B cell (primary cell): ENCODE measurements at regions not wholly inside any gene's neighbourhood (a gene's known extent, or its start where the extent isn't known, plus 50 kb on each side); places are given as distances from the start of the nearest gene placed in this dataset.

ENCODE experiments used
- ATAC-seq: fragments of 200-7000 bp; cut with Tn5 transposase; one replicate; pipeline ENCODE4 v1.10.0; 2021; ENCODE audit warnings: low read depth, mild to moderate bottlenecking, moderate number of reproducible peaks, moderate library complexity
- CTCF ChIA-PET: fragments of 350-600 bp; sonication (Branson Sonifier 250); formaldehyde crosslinking; loops from one replicate; lab custom pipeline; 2021; ENCODE audit warnings: antibody characterized with exemption, inconsistent platforms; lab: Charles Lee
- POLR2A ChIA-PET: fragments of 350-600 bp; sonication (Branson Sonifier 250); formaldehyde crosslinking; loops from one replicate; lab custom pipeline; 2021; ENCODE audit warnings: antibody characterized with exemption; lab: Charles Lee
- DNase-seq: peaks from one replicate; pipeline ENCODE4 v3.0.0; 2013
- H2AFZ ChIP-seq: 2 replicates; pipeline ENCODE4 v1.6.1; 2012; ENCODE audit warnings: mild to moderate bottlenecking, low read depth, low read length; ENCODE audit not compliant: insufficient read depth, poor library complexity, severe bottlenecking
- H3K27ac ChIP-seq, 2 donors: 1 replicate in 1 of 2; 2 replicates in 1 of 2; pipeline ENCODE4 v1.5.1; 2012 to 2013; ENCODE audit warnings: low read length in 2 of 2, mild to moderate bottlenecking in 2 of 2, moderate library complexity in 1 of 2
- H3K27me3 ChIP-seq, 4 experiments: fragments of 200-600 bp in 1 of 4; sonication (generic) in 1 of 4; replicated peaks in 1 of 4; 1 replicate in 2 of 4; 2 replicates in 2 of 4; pipeline versions ENCODE4 v1.6.1 to v1.7.0; 2013 to 2016; ENCODE audit warnings: low read length in 3 of 4, mild to moderate bottlenecking in 2 of 4, mixed read lengths in 1 of 4, moderate library complexity in 1 of 4; ENCODE audit not compliant: insufficient read depth in 4 of 4, control insufficient read depth in 3 of 4; ENCODE audit errors: control extremely low read depth in 1 of 4
- H3K36me3 ChIP-seq, 2 experiments: replicated peaks in 1 of 2; 1 replicate in 1 of 2; 2 replicates in 1 of 2; pipeline versions ENCODE4 v1.6.1 to v1.7.1; 2013; ENCODE audit warnings: low read length in 1 of 2; ENCODE audit not compliant: insufficient read depth in 2 of 2, control insufficient read depth in 1 of 2; ENCODE audit errors: control extremely low read depth in 1 of 2, extremely low read depth in 1 of 2
- H3K4me1 ChIP-seq, 2 donors: fragments of 200-600 bp in 1 of 2; sonication (generic) in 1 of 2; 1 replicate in 1 of 2; 2 replicates in 1 of 2; pipeline versions ENCODE4 v1.5.1 to v1.6.1; 2013 to 2017; ENCODE audit warnings: low read length in 2 of 2; ENCODE audit not compliant: control insufficient read depth in 2 of 2, insufficient read depth in 2 of 2
- H3K4me2 ChIP-seq: replicated peaks from 2 replicates; pipeline ENCODE3; 2012; ENCODE audit warnings: mild to moderate bottlenecking, low read depth, low read length; ENCODE audit not compliant: poor library complexity, severe bottlenecking
- H3K4me3 ChIP-seq, 5 experiments: fragments of 200-600 bp in 1 of 5; sonication (generic) in 1 of 5; 1 replicate in 3 of 5; 2 replicates in 2 of 5; pipeline versions ENCODE4 v1.5.1 to v1.7.0; 2011 to 2016; ENCODE audit warnings: low read length in 4 of 5, mild to moderate bottlenecking in 4 of 5, low read depth in 2 of 5, control low read depth in 1 of 5, moderate library complexity in 1 of 5; ENCODE audit not compliant: insufficient read depth in 1 of 5; ENCODE audit errors: control extremely low read depth in 1 of 5, extremely low read depth in 1 of 5
- H3K79me2 ChIP-seq: fragments of 200-600 bp; sonication (generic); one replicate; pipeline ENCODE4 v1.6.0; 2016; ENCODE audit warnings: low read length; ENCODE audit not compliant: control insufficient read depth, insufficient read depth
- H3K9ac ChIP-seq: fragments of 200-600 bp; sonication (generic); 2 replicates; pipeline ENCODE4 v1.6.1; 2017; ENCODE audit warnings: mild to moderate bottlenecking, low read length, moderate library complexity
- H3K9me3 ChIP-seq, 3 donors: one replicate each; pipeline versions ENCODE4 v1.6.1 to v1.7.1; 2013; ENCODE audit warnings: low read length in 2 of 3; ENCODE audit not compliant: control insufficient read depth in 2 of 3, insufficient read depth in 1 of 3; ENCODE audit errors: control extremely low read depth in 1 of 3
- H4K20me1 ChIP-seq: 2 replicates; pipeline ENCODE4 v1.6.0; 2012; ENCODE audit warnings: mild to moderate bottlenecking, low read length; ENCODE audit not compliant: insufficient read depth, control insufficient read depth, poor library complexity, severe bottlenecking
- H3K27ac Mint-ChIP-seq: one replicate; pipeline ENCODE4 v1.8.0; 2021; ENCODE audit warnings: mixed read lengths
- H3K27me3 Mint-ChIP-seq: one replicate; pipeline ENCODE4 v1.8.0; 2021; ENCODE audit warnings: mixed read lengths
- H3K4me1 Mint-ChIP-seq: one replicate; pipeline ENCODE4 v1.8.0; 2021; ENCODE audit warnings: mixed read lengths
- H3K4me3 Mint-ChIP-seq: one replicate; pipeline ENCODE4 v1.8.0; 2021; ENCODE audit warnings: mixed read lengths
- H3K9me3 Mint-ChIP-seq: one replicate; pipeline ENCODE4 v1.8.0; 2022; ENCODE audit warnings: mixed read lengths; ENCODE audit not compliant: insufficient read depth
- EZH2 ChIP-seq: IDR thresholded peaks from 2 replicates; pipeline ENCODE4 v1.6.1; 2012; ENCODE audit warnings: borderline replicate concordance, low read depth, mild to moderate bottlenecking, moderate library complexity, low read length; ENCODE audit not compliant: insufficient read depth, poor library complexity, severe bottlenecking
- WGBS: methylation state at CpG from one replicate; pipeline ENCODE4 v1.1.5; 2013; ENCODE audit warnings: missing lambda C conversion rate; ENCODE audit not compliant: insufficient coverage; 5-methylcytosine and 5-hydroxymethylcytosine counted together
- intact Hi-C: fragments of 100-400 bp; cut with micrococcal nuclease; formaldehyde crosslinking; loops from one replicate; pipeline ENCODE4 v1.10.0; 2022
- TF ChIP-seq, protein P1 (sequence below): fragments of 200-600 bp; IDR thresholded peaks from one replicate; pipeline ENCODE4 v1.8.0; 2022; ENCODE audit warnings: antibody characterized with exemption, mild to moderate bottlenecking

DNA sequence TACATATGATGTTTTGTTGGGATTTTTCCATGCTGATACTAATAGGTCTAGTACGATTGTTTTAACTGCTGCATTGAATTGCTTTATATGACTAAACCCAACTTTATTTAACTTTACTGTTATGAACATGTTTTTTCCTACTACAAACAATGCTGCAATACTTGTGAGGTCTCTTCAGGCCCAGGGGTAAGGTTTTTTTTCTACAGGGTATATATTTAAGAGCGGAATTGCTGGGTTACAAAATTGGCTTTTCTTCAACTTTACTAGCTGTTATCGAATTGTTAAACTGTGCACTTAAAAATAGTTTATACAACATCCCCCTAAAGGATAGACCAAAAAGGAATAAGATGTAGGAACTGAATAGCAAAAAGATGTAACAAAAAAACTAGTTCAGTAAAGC lies 78.5 kb upstream of the TMEM178A start:
- Histone ChIP-seq H3K9me3 (peaks cover 0 to 4% (median 0%) of the 10 kb centered on the region in 3 donors), H3K36me3 (no peaks in the 10 kb centered on the region), H3K4me3 (no peak overlapping the region), H3K4me1 (no peaks in the 10 kb centered on the region), H3K79me2 (no peaks in the 10 kb centered on the region), H3K4me2 (no peak overlapping the region), H2AFZ (no peak overlapping the region), H3K9ac (no peak overlapping the region), H4K20me1 (no peaks in the 10 kb centered on the region), H3K27ac (no peak overlapping the region), H3K27me3 (no peaks in the 10 kb centered on the region)
- ChIA-PET POLR2A (no interaction called here), CTCF (interaction anchor here (0.7 to 1.3 kb wide), 2 partner anchors 143 to 262 kb away, joined by 3 to 6 read pairs; no protein-coding TSS in a partner anchor)
- WGBS: no CpG with 5 or more reads among the region's 3 CpGs
- Mint-ChIP-seq H3K27me3 (peaks cover 5% of the 10 kb centered on the region), H3K4me3 (no peak overlapping the region), H3K4me1 (no peaks in the 10 kb centered on the region), H3K27ac (no peak overlapping the region), H3K9me3 (peaks cover 5% of the 10 kb centered on the region)
- ATAC-seq (no peak), DNase-seq (no peak)
- no peak for TF ChIP-seq EZH2
- TF ChIP-seq, protein P1, sequence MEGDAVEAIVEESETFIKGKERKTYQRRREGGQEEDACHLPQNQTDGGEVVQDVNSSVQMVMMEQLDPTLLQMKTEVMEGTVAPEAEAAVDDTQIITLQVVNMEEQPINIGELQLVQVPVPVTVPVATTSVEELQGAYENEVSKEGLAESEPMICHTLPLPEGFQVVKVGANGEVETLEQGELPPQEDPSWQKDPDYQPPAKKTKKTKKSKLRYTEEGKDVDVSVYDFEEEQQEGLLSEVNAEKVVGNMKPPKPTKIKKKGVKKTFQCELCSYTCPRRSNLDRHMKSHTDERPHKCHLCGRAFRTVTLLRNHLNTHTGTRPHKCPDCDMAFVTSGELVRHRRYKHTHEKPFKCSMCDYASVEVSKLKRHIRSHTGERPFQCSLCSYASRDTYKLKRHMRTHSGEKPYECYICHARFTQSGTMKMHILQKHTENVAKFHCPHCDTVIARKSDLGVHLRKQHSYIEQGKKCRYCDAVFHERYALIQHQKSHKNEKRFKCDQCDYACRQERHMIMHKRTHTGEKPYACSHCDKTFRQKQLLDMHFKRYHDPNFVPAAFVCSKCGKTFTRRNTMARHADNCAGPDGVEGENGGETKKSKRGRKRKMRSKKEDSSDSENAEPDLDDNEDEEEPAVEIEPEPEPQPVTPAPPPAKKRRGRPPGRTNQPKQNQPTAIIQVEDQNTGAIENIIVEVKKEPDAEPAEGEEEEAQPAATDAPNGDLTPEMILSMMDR: no peak
- intact Hi-C loops: no loop called here

DNA sequence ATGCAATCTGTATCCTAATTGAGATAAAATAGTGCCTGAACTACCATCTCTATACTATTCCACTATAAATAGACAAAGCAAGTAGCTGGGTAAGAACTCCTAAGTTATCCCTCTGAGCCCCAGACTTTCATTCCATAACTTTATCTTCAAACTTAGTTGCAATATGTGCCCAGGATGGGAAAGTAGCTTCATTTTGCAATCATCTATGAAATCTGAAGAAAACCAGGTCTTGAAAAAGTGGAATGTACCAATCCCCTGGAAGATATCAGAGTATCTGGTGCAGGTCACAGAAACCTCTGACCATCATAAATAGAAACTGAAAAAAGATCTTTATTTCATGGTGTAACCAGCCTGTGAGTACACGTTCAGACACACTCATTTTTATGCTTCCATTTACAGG lies 78.1 kb upstream of the TMEM178A start:
- Histone ChIP-seq H4K20me1 (no peaks in the 10 kb centered on the region), H3K9me3 (peaks cover 0 to 4% (median 0%) of the 10 kb centered on the region in 3 donors), H3K27ac (no peak overlapping the region), H3K4me2 (no peak overlapping the region), H3K4me3 (no peak overlapping the region), H3K4me1 (no peaks in the 10 kb centered on the region), H3K9ac (no peak overlapping the region), H3K27me3 (no peaks in the 10 kb centered on the region), H3K36me3 (no peaks in the 10 kb centered on the region), H2AFZ (no peak overlapping the region), H3K79me2 (no peaks in the 10 kb centered on the region)
- Mint-ChIP-seq H3K9me3 (peaks cover 5% of the 10 kb centered on the region), H3K4me1 (no peaks in the 10 kb centered on the region), H3K27ac (no peak overlapping the region), H3K27me3 (peaks cover 6% of the 10 kb centered on the region), H3K4me3 (no peak overlapping the region)
- ATAC-seq (no peak), DNase-seq (no peak)
- 60% methylated on average over 1 of the region's 1 CpG for WGBS
- ChIA-PET CTCF (interaction anchor here (1.3 kb wide), 1 partner anchor 143 kb away, joined by 6 read pairs; no protein-coding TSS in a partner anchor), POLR2A (no interaction called here)
- intact Hi-C loops: no loop called here
- no peak for TF ChIP-seq EZH2
- TF ChIP-seq, protein P1: no peak
